Fibroblast of mammary gland (primary cell): ENCODE measurements at regions not wholly inside any gene's neighbourhood (a gene's known extent, or its start where the extent isn't known, plus 50 kb on each side); places are given as distances from the start of the nearest gene placed in this dataset.

Experiments
- DNase-seq: peaks from one replicate; pipeline ENCODE4 v3.0.0-alpha.2; 2010; ENCODE audit warnings: low read depth
- H3K4me3 ChIP-seq: 2 replicates; pipeline ENCODE4 v1.5.1; 2011; ENCODE audit warnings: low read depth, mild to moderate bottlenecking, low read length, moderate library complexity; ENCODE audit not compliant: control insufficient read depth
- TF ChIP-seq, protein P1 (sequence below): conservative IDR thresholded peaks from 2 replicates; pipeline ENCODE4 v1.5.1; 2011; ENCODE audit warnings: low read depth, low read length, inconsistent platforms; ENCODE audit not compliant: control insufficient read depth, insufficient read depth

DNA sequence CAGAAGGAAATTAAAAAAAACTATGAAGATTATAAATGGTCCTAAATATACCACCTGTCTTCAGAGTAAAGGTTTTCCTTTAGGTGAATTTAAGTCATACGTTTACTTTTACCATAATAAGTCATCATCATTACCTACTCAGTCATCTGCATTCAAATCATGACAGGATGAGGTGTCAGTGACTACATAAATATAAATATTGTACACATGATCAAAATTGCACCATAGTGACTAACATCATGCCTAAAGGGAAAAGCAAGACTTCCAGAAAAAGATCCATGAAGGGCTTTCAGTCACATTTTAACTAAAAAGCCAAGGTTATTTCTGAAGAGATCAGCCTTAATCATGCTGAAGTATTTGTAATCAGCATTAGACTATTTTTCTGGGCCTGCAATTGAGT lies 759.9 kb upstream of the FLRT2 start:
- no peak overlapping the region for H3K4me3 ChIP-seq
- TF ChIP-seq, protein P1, sequence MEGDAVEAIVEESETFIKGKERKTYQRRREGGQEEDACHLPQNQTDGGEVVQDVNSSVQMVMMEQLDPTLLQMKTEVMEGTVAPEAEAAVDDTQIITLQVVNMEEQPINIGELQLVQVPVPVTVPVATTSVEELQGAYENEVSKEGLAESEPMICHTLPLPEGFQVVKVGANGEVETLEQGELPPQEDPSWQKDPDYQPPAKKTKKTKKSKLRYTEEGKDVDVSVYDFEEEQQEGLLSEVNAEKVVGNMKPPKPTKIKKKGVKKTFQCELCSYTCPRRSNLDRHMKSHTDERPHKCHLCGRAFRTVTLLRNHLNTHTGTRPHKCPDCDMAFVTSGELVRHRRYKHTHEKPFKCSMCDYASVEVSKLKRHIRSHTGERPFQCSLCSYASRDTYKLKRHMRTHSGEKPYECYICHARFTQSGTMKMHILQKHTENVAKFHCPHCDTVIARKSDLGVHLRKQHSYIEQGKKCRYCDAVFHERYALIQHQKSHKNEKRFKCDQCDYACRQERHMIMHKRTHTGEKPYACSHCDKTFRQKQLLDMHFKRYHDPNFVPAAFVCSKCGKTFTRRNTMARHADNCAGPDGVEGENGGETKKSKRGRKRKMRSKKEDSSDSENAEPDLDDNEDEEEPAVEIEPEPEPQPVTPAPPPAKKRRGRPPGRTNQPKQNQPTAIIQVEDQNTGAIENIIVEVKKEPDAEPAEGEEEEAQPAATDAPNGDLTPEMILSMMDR = no peak
- no peak for DNase-seq

DNA sequence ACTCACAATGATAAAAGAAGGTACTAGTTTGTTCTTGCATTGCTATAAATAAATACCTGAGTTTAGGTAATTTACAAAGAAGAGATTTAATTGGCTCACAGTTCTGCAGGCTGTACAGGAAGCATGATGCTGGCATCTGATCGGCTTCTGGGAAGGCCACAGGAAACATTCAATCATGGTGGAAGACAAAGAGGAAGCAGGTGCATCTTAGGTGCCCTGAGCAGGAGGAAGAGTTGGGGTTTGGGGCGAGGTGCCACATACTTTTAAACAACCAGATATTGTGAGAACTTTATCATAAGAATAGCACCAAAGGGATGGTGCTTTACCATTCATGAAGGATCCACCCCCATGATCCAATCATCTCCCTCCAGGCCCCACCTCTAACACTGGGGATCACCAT lies 752.6 kb upstream of the FLRT2 start:
- DNase-seq = no peak
- no peak overlapping the region for H3K4me3 ChIP-seq
- TF ChIP-seq, protein P1 = no peak

DNA sequence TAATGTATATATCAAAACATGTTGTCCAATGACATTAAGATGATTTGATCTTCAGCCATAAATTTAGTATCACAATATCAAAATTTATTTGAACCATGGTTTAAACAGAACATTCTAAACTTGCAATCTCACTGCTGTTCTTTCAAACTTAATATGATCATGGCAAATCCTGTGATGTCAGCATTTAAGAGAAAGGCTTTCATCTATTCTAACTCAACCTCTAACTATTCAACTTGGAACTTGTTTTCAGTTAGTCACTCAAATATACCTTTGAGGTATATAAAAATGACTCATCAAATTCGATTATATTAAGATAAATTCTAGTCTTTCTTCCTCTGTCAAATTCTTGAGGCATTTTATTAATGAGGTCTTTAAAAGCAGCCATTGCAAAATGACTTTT lies 747.0 kb upstream of the FLRT2 start:
- DNase-seq = no peak
- TF ChIP-seq, protein P1 = no peak
- no peak overlapping the region for H3K4me3 ChIP-seq

DNA sequence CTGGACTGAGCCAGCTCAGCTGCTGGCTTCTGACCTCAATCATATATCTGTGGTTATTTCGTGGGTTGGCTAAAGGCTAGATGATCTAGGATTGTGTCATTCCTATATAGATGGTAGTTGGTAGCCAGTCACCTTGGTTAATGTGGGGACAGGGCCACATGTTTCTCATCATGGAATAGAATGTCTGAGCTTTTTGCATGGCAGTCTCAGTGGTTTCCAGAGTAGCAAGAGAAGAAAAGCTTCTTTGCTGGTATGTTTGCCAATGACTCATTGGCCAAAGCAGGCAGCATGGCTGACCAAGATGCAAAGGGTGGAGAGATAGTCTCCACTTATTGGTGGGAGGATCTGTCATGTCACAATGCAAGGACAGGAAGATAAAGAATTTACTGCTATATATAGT lies 746.4 kb upstream of the FLRT2 start:
- DNase-seq = peak; percentile 4
- no peak overlapping the region for H3K4me3 ChIP-seq
- TF ChIP-seq, protein P1 = no peak

DNA sequence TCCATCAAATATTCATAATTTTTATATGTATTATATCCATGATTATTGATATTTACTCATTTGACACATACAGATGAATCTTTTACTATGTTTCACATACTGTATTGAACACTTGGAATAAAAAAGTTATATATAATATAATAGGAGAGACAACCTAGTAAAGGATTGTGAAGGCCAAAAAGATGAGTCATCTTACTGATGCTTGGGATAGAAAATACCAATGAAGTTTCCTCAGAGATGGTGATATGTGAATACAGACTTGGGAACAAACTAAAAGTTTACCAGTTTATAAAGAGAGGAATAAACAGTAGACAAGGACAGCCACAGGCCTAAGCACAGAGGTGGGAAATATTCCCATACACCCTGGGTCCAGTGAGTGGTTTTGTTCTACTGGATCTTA lies 743.9 kb upstream of the FLRT2 start:
- no peak for DNase-seq
- no peak overlapping the region for H3K4me3 ChIP-seq
- TF ChIP-seq, protein P1 = no peak

DNA sequence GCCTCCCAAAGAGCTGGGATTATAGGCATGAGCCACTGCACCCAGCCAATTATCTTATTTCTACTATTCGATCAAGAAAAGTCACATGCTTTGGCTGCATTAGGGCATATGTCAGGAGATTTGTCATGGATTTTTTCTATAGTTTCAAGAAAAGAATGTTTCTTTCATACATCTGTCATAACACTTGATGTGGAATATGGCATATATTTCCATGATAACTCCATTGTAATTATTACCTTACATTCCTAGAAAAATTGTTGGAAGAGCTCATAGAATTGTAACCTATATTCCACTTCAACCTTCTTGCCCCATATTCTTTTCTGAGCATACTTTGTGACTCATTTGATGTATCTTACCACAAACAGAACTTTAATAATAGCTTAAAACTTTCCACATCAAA lies 740.9 kb upstream of the FLRT2 start:
- no peak for DNase-seq
- TF ChIP-seq, protein P1 = no peak
- H3K4me3 ChIP-seq = no peak overlapping the region

DNA sequence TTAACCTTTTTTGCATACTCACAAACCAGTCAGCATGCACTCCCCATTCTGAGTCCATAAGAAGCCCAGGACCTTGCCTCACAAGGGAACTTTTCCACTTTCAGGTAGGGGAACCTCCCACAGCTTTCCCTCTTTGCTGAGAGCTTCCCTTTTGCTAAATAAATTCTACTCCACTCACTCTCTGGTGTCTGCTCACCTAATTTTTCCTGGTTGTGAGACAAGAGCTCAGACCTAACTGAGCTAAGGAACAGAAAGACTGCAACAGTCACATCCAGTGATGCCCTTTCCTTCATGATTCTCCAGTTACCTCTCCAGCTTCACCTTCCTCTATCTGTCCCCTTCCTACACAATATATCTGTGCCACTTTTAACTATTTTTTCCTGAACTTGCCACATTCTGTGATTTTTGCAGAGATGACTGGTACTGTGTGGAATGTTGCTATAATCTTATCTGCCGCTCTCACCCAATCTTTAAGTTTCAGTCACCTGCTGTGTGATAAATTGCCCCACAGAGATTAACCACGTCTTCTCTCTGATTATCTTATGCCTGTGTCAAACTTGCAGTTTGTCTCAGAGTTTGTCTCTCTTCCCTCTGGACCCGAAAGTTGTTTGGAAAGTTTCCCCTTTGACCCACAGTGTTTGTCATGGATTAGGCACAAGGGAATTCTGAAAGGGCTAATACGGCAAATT lies 737.1 kb upstream of the FLRT2 start:
- TF ChIP-seq, protein P1 = no peak
- no peak overlapping the region for H3K4me3 ChIP-seq
- DNase-seq = no peak
